Keratinocyte (primary cell): ENCODE measurements at regions not wholly inside any gene's neighbourhood (a gene's known extent, or its start where the extent isn't known, plus 50 kb on each side); places are given as distances from the start of the nearest gene placed in this dataset.

Source experiments
- EZH2 ChIP-seq: IDR thresholded peaks from one replicate; pipeline ENCODE4 v1.6.1; 2012; ENCODE audit warnings: inconsistent platforms, mild to moderate bottlenecking, low read length, moderate library complexity
- TF ChIP-seq, protein P1 (sequence below), 3 experiments: IDR thresholded peaks in 1 of 3; conservative IDR thresholded peaks in 1 of 3; optimal IDR thresholded peaks in 1 of 3; 2 replicates in 2 of 3; 3 replicates in 1 of 3; pipeline versions ENCODE3 to v1.5.1; 2011; ENCODE audit warnings: low read length in 3 of 3, mild to moderate bottlenecking in 3 of 3, moderate library complexity in 2 of 3, control low read depth in 1 of 3, inconsistent platforms in 1 of 3; ENCODE audit not compliant: insufficient read depth in 2 of 3; ENCODE audit errors: extremely low read depth in 1 of 3

DNA sequence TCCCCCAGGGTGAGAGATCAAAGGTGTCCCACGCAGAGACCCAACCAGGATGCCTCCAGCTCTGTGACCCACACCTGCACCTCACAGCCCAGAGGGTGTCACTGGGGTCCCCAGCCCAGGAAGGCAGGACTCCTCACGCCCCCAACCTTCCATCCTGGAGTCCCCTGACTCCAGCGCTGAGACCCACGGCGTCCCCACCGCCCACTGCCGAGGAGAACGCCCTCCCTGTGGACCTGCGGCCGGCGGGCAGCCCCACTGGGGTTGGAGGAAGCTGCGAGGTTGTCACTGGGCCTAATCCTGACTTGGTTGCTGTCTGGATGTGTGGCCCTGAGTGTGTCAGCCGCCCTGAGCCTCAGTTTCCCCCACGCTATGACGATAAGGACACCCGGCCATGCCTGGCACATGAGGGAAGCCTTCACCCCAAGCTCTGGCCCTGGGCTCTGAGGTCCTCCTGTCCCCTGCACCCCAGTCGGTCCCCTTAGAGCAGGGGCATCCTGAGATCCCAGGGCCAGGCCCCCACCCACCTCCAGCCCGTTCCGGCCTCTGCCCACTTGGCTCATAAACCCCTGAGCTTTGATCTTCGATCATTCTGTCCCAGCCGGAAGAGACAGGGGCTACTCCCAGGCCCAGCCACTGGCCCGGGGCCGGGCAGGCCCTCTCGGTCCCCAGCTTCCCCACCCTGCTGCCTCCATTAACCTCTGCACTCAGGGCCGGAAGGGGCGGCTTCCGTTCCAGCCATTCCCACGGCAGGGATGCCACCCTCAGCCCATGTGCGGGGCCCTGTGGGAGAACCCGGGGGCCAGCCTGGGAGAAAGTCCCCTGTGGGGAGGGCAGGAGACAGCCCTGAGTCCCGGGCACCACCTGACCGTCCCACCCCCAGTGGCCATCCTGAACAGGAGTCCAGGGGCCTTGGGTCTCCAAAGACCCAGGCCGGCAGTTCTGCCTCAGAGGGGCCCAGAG is 113.2 kb downstream of the MICALL2 start:
- TF ChIP-seq, protein P1, sequence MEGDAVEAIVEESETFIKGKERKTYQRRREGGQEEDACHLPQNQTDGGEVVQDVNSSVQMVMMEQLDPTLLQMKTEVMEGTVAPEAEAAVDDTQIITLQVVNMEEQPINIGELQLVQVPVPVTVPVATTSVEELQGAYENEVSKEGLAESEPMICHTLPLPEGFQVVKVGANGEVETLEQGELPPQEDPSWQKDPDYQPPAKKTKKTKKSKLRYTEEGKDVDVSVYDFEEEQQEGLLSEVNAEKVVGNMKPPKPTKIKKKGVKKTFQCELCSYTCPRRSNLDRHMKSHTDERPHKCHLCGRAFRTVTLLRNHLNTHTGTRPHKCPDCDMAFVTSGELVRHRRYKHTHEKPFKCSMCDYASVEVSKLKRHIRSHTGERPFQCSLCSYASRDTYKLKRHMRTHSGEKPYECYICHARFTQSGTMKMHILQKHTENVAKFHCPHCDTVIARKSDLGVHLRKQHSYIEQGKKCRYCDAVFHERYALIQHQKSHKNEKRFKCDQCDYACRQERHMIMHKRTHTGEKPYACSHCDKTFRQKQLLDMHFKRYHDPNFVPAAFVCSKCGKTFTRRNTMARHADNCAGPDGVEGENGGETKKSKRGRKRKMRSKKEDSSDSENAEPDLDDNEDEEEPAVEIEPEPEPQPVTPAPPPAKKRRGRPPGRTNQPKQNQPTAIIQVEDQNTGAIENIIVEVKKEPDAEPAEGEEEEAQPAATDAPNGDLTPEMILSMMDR (optimal IDR thresholded peaks at IDR 0.05 in 1 of 3, IDR thresholded peaks at IDR 0.05 in 1 of 3, conservative IDR thresholded peaks at IDR 0.05 in 1 of 3; ENCODE audit: extremely low read depth in 1 of 3, insufficient read depth in 2 of 3, low read length in 3 of 3), result no peak
- no peak for TF ChIP-seq EZH2
